Testis (tissue), 2 donors: ENCODE measurements at regions not wholly inside any gene's neighbourhood (a gene's known extent, or its start where the extent isn't known, plus 50 kb on each side); places are given as distances from the start of the nearest gene placed in this dataset.

Experiments
- DNase-seq: peaks from one replicate; pipeline ENCODE4 v3.0.0-alpha.2; 2019
- H3K27ac ChIP-seq, 2 donors: fragments of 200-600 bp; sonication (generic); one replicate each; pipeline ENCODE4 v1.5.1; 2019
- H3K27me3 ChIP-seq: fragments of 200-600 bp; sonication (generic); one replicate; pipeline ENCODE4 v1.5.1; 2019
- H3K36me3 ChIP-seq: fragments of 200-600 bp; sonication (generic); one replicate; pipeline ENCODE4 v1.5.1; 2017; ENCODE audit warnings: low read depth; ENCODE audit errors: missing control alignments
- H3K4me1 ChIP-seq: fragments of 200-600 bp; sonication (generic); one replicate; pipeline ENCODE4 v1.5.1; 2019
- H3K4me3 ChIP-seq, 2 donors: fragments of 200-600 bp; sonication (generic); one replicate each; pipeline ENCODE4 v1.5.1; 2017 to 2019
- H3K9me3 ChIP-seq: fragments of 200-600 bp; sonication (generic); one replicate; pipeline ENCODE4 v1.5.1; 2017
- POLR2A ChIP-seq: fragments of 450-650 bp; IDR thresholded peaks from one replicate; pipeline ENCODE4 v1.6.1; 2017; ENCODE audit warnings: antibody characterized with exemption, mild to moderate bottlenecking, moderate library complexity
- WGBS, 2 donors: methylation state at CpG; one replicate each; pipeline ENCODE4 v1.1.5; 2018; 5-methylcytosine and 5-hydroxymethylcytosine counted together
- intact Hi-C: fragments of 100-400 bp; cut with DNase I; formaldehyde crosslinking; loops from one replicate; pipeline ENCODE4 v1.15.1; 2023; ENCODE audit warnings: low total_unique reads
- TF ChIP-seq, protein P1 (sequence below), 3 experiments: fragments of 450-650 bp in 2 of 3; fragments of 200-600 bp in 1 of 3; sonication (generic) in 1 of 3; IDR thresholded peaks; one replicate each; pipeline ENCODE4 v1.5.1; 2016 to 2019; ENCODE audit warnings: antibody characterized with exemption in 3 of 3, mild to moderate bottlenecking in 2 of 3, moderate library complexity in 1 of 3

DNA sequence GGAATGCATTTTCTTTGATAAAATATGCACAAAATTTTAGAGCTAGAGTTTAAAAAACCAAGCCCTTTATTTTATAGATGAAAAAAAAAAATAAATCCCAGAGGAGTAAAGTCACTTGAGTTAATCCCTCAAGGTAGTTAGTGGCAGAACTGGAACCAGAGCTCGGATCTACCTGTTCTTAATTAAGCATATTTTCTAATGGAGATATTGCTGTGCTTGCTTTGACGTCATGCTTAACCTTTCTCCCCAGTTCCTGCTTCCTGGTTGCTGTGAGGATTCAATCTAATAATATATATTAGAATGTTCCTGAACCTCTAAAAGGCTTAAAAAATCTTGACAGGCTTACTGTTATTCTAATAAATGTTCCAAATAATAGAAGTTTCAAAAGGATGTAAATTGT lies 300.6 kb upstream of the KLF12 start:
- H3K36me3 ChIP-seq: no peaks in the 10 kb centered on the region
- intact Hi-C loops: no loop called here
- 95% methylated on average over 2 of the region's 2 CpGs for WGBS, 2 donors

DNA sequence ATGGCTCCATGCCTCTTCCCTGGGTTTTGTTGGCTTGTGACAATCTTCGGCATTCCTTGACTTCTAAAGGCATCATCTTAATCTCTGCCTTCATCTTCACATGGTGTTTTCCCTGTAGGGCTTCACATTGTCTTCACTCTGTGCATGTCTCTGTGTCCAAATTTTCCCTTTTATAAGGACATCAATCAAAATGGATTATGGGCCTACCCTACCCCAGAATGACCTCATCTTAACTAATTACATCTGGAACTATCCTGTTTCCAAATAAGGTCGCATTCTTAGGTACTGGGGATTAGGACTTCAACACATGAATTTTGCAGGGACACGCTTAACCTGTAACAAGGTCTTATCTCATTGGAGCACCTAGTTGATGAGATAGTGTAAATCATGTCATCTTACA lies 290.3 kb upstream of the KLF12 start:
- Histone ChIP-seq H3K9me3 (no peaks in the 10 kb centered on the region), H3K27me3 (no peaks in the 10 kb centered on the region), H3K36me3 (no peaks in the 10 kb centered on the region), H3K4me1 (no peaks in the 10 kb centered on the region), H3K4me3 (no peak overlapping the region), H3K27ac (no peak overlapping the region)
- 94 to 95% methylated on average over 3 of the region's 3 CpGs for WGBS, 2 donors
- DNase-seq: no peak
- no peak for TF ChIP-seq POLR2A
- TF ChIP-seq, protein P1, sequence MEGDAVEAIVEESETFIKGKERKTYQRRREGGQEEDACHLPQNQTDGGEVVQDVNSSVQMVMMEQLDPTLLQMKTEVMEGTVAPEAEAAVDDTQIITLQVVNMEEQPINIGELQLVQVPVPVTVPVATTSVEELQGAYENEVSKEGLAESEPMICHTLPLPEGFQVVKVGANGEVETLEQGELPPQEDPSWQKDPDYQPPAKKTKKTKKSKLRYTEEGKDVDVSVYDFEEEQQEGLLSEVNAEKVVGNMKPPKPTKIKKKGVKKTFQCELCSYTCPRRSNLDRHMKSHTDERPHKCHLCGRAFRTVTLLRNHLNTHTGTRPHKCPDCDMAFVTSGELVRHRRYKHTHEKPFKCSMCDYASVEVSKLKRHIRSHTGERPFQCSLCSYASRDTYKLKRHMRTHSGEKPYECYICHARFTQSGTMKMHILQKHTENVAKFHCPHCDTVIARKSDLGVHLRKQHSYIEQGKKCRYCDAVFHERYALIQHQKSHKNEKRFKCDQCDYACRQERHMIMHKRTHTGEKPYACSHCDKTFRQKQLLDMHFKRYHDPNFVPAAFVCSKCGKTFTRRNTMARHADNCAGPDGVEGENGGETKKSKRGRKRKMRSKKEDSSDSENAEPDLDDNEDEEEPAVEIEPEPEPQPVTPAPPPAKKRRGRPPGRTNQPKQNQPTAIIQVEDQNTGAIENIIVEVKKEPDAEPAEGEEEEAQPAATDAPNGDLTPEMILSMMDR (IDR thresholded peaks at IDR 0.05): no peak
- intact Hi-C loops: no loop called here

More for the DNA sequence above, 300.6 kb upstream of the KLF12 start:
- no peak for DNase-seq
- no peak overlapping the region for H3K4me3 ChIP-seq
- no peak overlapping the region for H3K27ac ChIP-seq
- no peaks in the 10 kb centered on the region for H3K4me1 ChIP-seq
- no peaks in the 10 kb centered on the region for H3K9me3 ChIP-seq
- TF ChIP-seq, protein P1 (IDR thresholded peaks at IDR 0.05): no peak
- TF ChIP-seq POLR2A: no peak
- no peaks in the 10 kb centered on the region for H3K27me3 ChIP-seq

DNA sequence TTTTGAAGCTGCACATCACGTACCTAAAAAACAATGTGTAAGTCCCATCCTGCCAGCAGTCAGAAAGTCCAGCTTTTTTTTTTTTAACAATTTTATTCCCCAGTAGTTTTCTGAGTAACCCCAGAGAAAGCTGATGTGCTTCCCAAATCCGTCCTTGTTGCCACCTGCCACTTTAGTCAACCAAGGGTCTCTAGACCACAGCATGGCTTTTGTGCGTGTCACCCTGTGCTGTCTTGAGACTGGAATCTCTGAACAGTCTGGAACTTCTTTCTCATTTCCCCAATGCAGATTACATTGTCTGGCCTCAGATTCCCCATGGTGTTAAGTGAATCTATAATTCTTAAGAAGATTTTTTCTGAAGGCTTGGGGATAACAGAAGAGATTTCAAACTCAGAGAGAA lies 289.2 kb upstream of the KLF12 start:
- 40 to 60% methylated on average over 3 of the region's 3 CpGs for WGBS, 2 donors
- no peak for DNase-seq
- H3K27ac ChIP-seq: no peak overlapping the region
- no peaks in the 10 kb centered on the region for H3K36me3 ChIP-seq
- no peaks in the 10 kb centered on the region for H3K27me3 ChIP-seq
- H3K4me1 ChIP-seq: no peaks in the 10 kb centered on the region
- TF ChIP-seq, protein P1 (IDR thresholded peaks at IDR 0.05): no peak
- TF ChIP-seq POLR2A: no peak
- no peak overlapping the region for H3K4me3 ChIP-seq
- H3K9me3 ChIP-seq: no peaks in the 10 kb centered on the region
- intact Hi-C loops: no loop called here

DNA sequence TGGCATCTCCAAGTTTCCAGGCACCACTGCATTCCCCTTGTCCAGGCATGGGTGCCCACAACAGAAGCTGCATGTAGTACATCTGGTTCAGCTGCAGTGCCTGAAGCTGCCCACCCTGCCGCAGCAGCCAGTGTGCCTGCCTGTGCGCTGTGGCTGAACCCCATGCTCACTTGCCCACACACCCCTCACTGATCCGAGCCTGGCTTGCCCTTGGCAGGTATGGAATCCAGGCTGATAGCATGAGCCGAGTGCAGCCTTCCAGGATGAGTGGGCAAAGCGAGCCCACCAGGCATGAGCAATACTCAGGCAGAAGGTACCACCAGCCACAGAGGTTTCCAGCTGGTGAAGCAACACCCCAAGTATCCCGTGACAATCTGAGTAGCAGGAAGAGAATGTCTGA lies 280.3 kb upstream of the KLF12 start:
- H3K4me3 ChIP-seq: no peak overlapping the region
- intact Hi-C loops: no loop called here
- TF ChIP-seq, protein P1 (IDR thresholded peaks at IDR 0.05): no peak
- TF ChIP-seq POLR2A: no peak
- no peaks in the 10 kb centered on the region for H3K9me3 ChIP-seq
- no peak overlapping the region for H3K27ac ChIP-seq
- DNase-seq: no peak
- WGBS, 2 donors: 89% methylated on average over 6 of the region's 6 CpGs; no CpG with 5 or more reads in 1 of the 2 donors
- no peaks in the 10 kb centered on the region for H3K27me3 ChIP-seq
- H3K36me3 ChIP-seq: no peaks in the 10 kb centered on the region
- no peaks in the 10 kb centered on the region for H3K4me1 ChIP-seq

DNA sequence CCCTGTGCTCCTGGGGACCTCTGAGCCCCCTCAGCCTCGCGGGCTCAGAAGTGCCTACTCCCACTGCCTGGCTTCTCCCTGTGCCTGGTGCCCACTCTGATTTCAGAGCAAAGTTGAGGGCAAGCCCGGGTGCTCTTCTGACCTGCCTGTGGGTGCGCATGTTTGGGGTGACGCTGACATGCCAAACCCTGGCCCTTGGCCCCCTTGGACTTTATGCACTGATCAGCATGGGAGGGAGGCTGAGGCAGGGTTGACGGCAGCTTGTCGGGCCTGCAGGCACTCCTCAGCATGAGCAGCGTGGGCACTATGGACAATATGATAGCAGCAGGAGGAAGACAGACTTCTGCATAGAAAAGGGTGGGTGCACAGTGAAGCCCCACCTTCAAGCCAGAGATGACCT lies 279.3 kb upstream of the KLF12 start:
- no peaks in the 10 kb centered on the region for H3K27me3 ChIP-seq
- WGBS, 2 donors: 96 to 97% methylated on average over 6 to 8 of the region's 8 CpGs
- no peaks in the 10 kb centered on the region for H3K4me1 ChIP-seq
- no peak for DNase-seq
- no peaks in the 10 kb centered on the region for H3K9me3 ChIP-seq
- H3K36me3 ChIP-seq: no peaks in the 10 kb centered on the region
- no peak overlapping the region for H3K27ac ChIP-seq
- no peak overlapping the region for H3K4me3 ChIP-seq
- TF ChIP-seq, protein P1 (IDR thresholded peaks at IDR 0.05): no peak
- no peak for TF ChIP-seq POLR2A
- intact Hi-C loops: no loop called here
